ENCODE measurements at regions not wholly inside any gene's neighbourhood (a gene's known extent, or its start where the extent isn't known, plus 50 kb on each side); places are given as distances from the start of the nearest gene placed in this dataset.

DNA sequence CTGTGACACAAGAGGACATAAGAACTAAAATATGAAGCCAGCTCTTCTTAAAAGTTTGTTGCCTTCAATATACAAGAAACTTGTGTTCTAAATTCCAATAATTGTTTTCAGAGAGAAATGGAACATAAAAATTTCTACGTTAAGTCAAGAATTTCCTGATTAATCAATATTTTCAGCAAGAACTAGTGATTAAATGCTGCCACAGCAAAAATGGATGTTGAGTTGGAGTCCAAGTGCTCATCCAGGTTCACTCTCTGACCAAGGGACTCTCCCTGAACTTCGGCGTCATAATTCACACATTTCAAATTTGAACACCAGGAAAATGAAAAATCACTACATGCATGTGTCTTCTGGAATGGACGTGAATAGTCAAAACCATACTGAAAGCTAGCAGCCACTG lies 1263.6 kb upstream of the GOT2 start:
- TF ChIP-seq, protein P1, sequence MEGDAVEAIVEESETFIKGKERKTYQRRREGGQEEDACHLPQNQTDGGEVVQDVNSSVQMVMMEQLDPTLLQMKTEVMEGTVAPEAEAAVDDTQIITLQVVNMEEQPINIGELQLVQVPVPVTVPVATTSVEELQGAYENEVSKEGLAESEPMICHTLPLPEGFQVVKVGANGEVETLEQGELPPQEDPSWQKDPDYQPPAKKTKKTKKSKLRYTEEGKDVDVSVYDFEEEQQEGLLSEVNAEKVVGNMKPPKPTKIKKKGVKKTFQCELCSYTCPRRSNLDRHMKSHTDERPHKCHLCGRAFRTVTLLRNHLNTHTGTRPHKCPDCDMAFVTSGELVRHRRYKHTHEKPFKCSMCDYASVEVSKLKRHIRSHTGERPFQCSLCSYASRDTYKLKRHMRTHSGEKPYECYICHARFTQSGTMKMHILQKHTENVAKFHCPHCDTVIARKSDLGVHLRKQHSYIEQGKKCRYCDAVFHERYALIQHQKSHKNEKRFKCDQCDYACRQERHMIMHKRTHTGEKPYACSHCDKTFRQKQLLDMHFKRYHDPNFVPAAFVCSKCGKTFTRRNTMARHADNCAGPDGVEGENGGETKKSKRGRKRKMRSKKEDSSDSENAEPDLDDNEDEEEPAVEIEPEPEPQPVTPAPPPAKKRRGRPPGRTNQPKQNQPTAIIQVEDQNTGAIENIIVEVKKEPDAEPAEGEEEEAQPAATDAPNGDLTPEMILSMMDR (IDR thresholded peaks at IDR 0.05): no peak
- no peak for TF ChIP-seq POLR2A (IDR thresholded peaks at IDR 0.05)

Measured in uterus (tissue), 2 donors.